22Rv1 (cell line): ENCODE measurements at regions not wholly inside any gene's neighbourhood (a gene's known extent, or its start where the extent isn't known, plus 50 kb on each side); places are given as distances from the start of the nearest gene placed in this dataset.

Experiments used
- CTCF ChIP-seq: fragments of 450-650 bp; IDR thresholded peaks from 2 replicates; pipeline ENCODE4 v1.5.1; 2017; ENCODE audit warnings: mild to moderate bottlenecking
- ZFX ChIP-seq: fragments of 450-650 bp; IDR thresholded peaks from 2 replicates; pipeline ENCODE4 v1.6.1; 2017; ENCODE audit warnings: antibody characterized with exemption, borderline replicate concordance

GRCh38 chr5:106865279-106865678, 805.5 kb downstream of the EFNA5 start:
- no peak for TF ChIP-seq CTCF
- no peak for TF ChIP-seq ZFX
